UCSD-AML1 (cell line): ENCODE measurements at regions not wholly inside any gene's neighbourhood (a gene's known extent, or its start where the extent isn't known, plus 50 kb on each side); places are given as distances from the start of the nearest gene placed in this dataset.
"Not testable (repeated sequence)": the region's sequence is repeated elsewhere in the genome, so short reads cannot be mapped to it uniquely, and the experiment has no call there.

ENCODE experiments used
- DNase-seq: peaks from one replicate; lab custom pipeline; 2025; ENCODE audit not compliant: unreplicated experiment; lab: John Stamatoyannopoulos, UW

GRCh38 chr20:26218301-26218700 is 521.6 kb upstream of the ZNF337 start:
- no peak for DNase-seq

- no peak for DNase-seq
These were observed 519.4 kb upstream of the ZNF337 start for GRCh38 chr20:26216025-26216424.

- no peak for DNase-seq
These were observed 518.3 kb upstream of the ZNF337 start for GRCh38 chr20:26214991-26215390.

- DNase-seq: no peak
These were observed 512.7 kb upstream of the ZNF337 start for GRCh38 chr20:26209171-26209941.

- no peak for DNase-seq
These were observed 511.8 kb upstream of the ZNF337 start for GRCh38 chr20:26208296-26209091.

- not testable (repeated sequence) for DNase-seq
These were observed 511.3 kb upstream of the ZNF337 start for GRCh38 chr20:26207967-26208295.

- DNase-seq: no peak
These were observed 510.7 kb upstream of the ZNF337 start for GRCh38 chr20:26207237-26207966.

- no peak for DNase-seq
These were observed 508.7 kb upstream of the ZNF337 start for GRCh38 chr20:26205350-26205749.

GRCh38 chr20:26201026-26201425 is 504.4 kb upstream of the ZNF337 start:
- DNase-seq: not testable (repeated sequence)

GRCh38 chr20:26187329-26187728 is 490.7 kb upstream of the ZNF337 start:
- not testable (repeated sequence) for DNase-seq

GRCh38 chr20:26183720-26184119 is 487.1 kb upstream of the ZNF337 start:
- not testable (repeated sequence) for DNase-seq

- DNase-seq: not testable (repeated sequence)
These were observed 484.7 kb upstream of the ZNF337 start for GRCh38 chr20:26181364-26181763.

- not testable (repeated sequence) for DNase-seq
These were observed 475.2 kb upstream of the ZNF337 start for GRCh38 chr20:26171875-26172274.

GRCh38 chr20:26169506-26169905 is 472.9 kb upstream of the ZNF337 start:
- no peak for DNase-seq

GRCh38 chr20:26167499-26167898 is 470.8 kb upstream of the ZNF337 start:
- DNase-seq: no peak

GRCh38 chr20:26163890-26164289 is 467.2 kb upstream of the ZNF337 start:
- no peak for DNase-seq

GRCh38 chr20:26163151-26163550 is 466.5 kb upstream of the ZNF337 start:
- not testable (repeated sequence) for DNase-seq

GRCh38 chr20:26161741-26162140 is 465.1 kb upstream of the ZNF337 start:
- not testable (repeated sequence) for DNase-seq

- DNase-seq: not testable (repeated sequence)
These were observed 464.3 kb upstream of the ZNF337 start for GRCh38 chr20:26160916-26161315.

GRCh38 chr20:26154224-26154623 is 457.6 kb upstream of the ZNF337 start:
- DNase-seq: no peak

- no peak for DNase-seq
These were observed 438.9 kb upstream of the ZNF337 start for GRCh38 chr20:26135325-26136110.
